ENCODE measurements at regions not wholly inside any gene's neighbourhood (a gene's known extent, or its start where the extent isn't known, plus 50 kb on each side); places are given as distances from the start of the nearest gene placed in this dataset.

DNA sequence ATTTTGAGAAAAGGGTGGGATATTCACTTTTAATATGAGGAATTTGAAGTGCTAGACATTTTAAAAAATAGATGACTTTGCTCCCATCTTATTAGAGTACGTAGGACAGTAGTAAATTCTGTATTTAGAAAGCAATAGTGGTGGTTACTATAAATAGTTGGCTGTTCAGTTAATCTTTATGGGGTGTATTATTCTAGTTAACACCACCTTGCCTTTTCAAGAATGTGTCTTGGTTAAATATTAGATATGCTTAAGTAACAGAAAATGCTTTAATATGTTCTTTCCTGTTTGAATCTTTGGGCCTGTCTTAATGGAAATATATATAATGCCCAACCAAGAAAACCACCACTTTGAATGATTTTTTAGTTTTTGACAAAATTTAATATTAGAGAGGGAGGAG lies 608.7 kb upstream of the FAM174A start:
- Mint-ChIP-seq H3K27ac (no peak overlapping the region), H3K27me3 (no peaks in the 10 kb centered on the region), H3K9me3 (no peaks in the 10 kb centered on the region), H3K4me1 (ENCODE audit: low read depth) (no peaks in the 10 kb centered on the region), H3K4me3 (no peak overlapping the region), H3K36me3 (ENCODE audit: low read depth) (no peaks in the 10 kb centered on the region)
- TF ChIP-seq, protein P1, sequence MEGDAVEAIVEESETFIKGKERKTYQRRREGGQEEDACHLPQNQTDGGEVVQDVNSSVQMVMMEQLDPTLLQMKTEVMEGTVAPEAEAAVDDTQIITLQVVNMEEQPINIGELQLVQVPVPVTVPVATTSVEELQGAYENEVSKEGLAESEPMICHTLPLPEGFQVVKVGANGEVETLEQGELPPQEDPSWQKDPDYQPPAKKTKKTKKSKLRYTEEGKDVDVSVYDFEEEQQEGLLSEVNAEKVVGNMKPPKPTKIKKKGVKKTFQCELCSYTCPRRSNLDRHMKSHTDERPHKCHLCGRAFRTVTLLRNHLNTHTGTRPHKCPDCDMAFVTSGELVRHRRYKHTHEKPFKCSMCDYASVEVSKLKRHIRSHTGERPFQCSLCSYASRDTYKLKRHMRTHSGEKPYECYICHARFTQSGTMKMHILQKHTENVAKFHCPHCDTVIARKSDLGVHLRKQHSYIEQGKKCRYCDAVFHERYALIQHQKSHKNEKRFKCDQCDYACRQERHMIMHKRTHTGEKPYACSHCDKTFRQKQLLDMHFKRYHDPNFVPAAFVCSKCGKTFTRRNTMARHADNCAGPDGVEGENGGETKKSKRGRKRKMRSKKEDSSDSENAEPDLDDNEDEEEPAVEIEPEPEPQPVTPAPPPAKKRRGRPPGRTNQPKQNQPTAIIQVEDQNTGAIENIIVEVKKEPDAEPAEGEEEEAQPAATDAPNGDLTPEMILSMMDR (IDR thresholded peaks at IDR 0.05): no peak
- ChIA-PET POLR2A (no interaction called here), CTCF (no interaction called here)
- ATAC-seq (no peak), DNase-seq (no peak)
- intact Hi-C loops (cut with micrococcal nuclease): no loop called here

DNA sequence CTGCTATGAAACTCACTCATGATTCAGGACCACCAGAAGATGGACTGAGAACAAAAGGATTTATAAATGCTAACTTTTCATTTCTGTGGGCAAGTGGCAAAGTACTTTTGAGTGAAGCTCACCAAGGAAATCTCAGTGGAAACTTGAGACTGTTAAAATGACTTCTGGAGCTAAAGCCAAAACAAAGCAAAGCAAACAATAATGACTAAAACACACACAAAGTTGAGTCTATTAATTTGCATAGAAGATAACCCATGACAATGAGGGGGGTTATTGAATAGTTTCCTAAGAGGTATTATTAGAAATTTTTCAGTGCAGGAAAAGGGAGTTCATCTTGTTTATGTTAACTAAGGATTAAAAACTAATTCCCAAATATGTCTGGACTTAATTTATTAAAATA lies 612.8 kb upstream of the FAM174A start:
- Mint-ChIP-seq H3K27ac (no peak overlapping the region), H3K4me3 (no peak overlapping the region), H3K27me3 (no peaks in the 10 kb centered on the region), H3K9me3 (no peaks in the 10 kb centered on the region), H3K36me3 (ENCODE audit: low read depth) (no peaks in the 10 kb centered on the region), H3K4me1 (ENCODE audit: low read depth) (no peaks in the 10 kb centered on the region)
- intact Hi-C loops (cut with micrococcal nuclease): no loop called here
- ChIA-PET CTCF (no interaction called here), POLR2A (no interaction called here)
- TF ChIP-seq, protein P1 (IDR thresholded peaks at IDR 0.05): no peak
- ATAC-seq (no peak), DNase-seq (no peak)

GRCh38 chr5:99911971-99912370 lies 623.2 kb upstream of the FAM174A start:
- DNase-seq (no peak), ATAC-seq (no peak)
- ChIA-PET CTCF (no interaction called here), POLR2A (no interaction called here)
- Mint-ChIP-seq H3K27ac (no peak overlapping the region), H3K4me1 (ENCODE audit: low read depth) (no peaks in the 10 kb centered on the region), H3K27me3 (no peaks in the 10 kb centered on the region), H3K36me3 (ENCODE audit: low read depth) (no peaks in the 10 kb centered on the region), H3K4me3 (no peak overlapping the region), H3K9me3 (no peaks in the 10 kb centered on the region)
- TF ChIP-seq, protein P1 (IDR thresholded peaks at IDR 0.05): no peak
- intact Hi-C loops (cut with micrococcal nuclease): no loop called here

DNA sequence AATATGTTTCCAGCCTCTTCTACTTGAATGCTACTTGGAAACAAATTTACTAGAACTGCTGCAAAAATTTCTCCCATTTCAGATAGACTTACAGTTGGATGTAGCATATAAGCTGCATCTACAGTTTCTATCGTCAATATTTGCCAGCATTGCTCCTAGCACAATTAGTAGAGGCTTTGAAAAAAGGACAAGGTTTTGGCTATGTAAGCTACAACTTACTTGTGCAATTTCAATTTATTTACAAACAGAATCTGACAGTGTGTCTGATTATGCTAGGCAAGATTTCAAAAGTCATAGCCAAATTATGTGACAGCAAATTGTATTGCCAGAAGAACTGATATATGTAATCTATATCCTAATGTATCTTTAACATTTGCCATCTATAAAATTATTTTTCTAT lies 628.4 kb upstream of the FAM174A start:
- TF ChIP-seq, protein P1 (IDR thresholded peaks at IDR 0.05): no peak
- Mint-ChIP-seq H3K4me3 (no peak overlapping the region), H3K27ac (no peak overlapping the region), H3K9me3 (peaks cover 2% of the 10 kb centered on the region), H3K4me1 (ENCODE audit: low read depth) (no peaks in the 10 kb centered on the region), H3K36me3 (ENCODE audit: low read depth) (no peaks in the 10 kb centered on the region), H3K27me3 (no peaks in the 10 kb centered on the region)
- no peak for ATAC-seq
- intact Hi-C loops (cut with micrococcal nuclease): no loop called here
- ChIA-PET POLR2A (no interaction called here), CTCF (no interaction called here)
- DNase-seq: no peak

- ATAC-seq: no peak
- no peak overlapping the region for H3K27ac Mint-ChIP-seq
Measured at GRCh38 chr5:99901972-99902371, 633.2 kb upstream of the FAM174A start.

More at GRCh38 chr5:99901972-99902371, 633.2 kb upstream of the FAM174A start:
- POLR2A ChIA-PET: no interaction called here
- Mint-ChIP-seq H3K4me1 (ENCODE audit: low read depth) (no peaks in the 10 kb centered on the region), H3K36me3 (ENCODE audit: low read depth) (no peaks in the 10 kb centered on the region), H3K27me3 (no peaks in the 10 kb centered on the region), H3K4me3 (no peak overlapping the region), H3K9me3 (peaks cover 4% of the 10 kb centered on the region)
- DNase-seq: no peak
- CTCF ChIA-PET: no interaction called here
- intact Hi-C loops (cut with micrococcal nuclease): no loop called here
- TF ChIP-seq, protein P1 (IDR thresholded peaks at IDR 0.05): no peak

All from activated CD8-positive, alpha-beta T cell treated with anti-CD3 and anti-CD28 coated beads for 36 hours (primary cell).